ENCODE measurements at regions not wholly inside any gene's neighbourhood (a gene's known extent, or its start where the extent isn't known, plus 50 kb on each side); places are given as distances from the start of the nearest gene placed in this dataset.
"Not testable (repeated sequence)": the region's sequence is repeated elsewhere in the genome, so short reads cannot be mapped to it uniquely, and the experiment has no call there.

DNA sequence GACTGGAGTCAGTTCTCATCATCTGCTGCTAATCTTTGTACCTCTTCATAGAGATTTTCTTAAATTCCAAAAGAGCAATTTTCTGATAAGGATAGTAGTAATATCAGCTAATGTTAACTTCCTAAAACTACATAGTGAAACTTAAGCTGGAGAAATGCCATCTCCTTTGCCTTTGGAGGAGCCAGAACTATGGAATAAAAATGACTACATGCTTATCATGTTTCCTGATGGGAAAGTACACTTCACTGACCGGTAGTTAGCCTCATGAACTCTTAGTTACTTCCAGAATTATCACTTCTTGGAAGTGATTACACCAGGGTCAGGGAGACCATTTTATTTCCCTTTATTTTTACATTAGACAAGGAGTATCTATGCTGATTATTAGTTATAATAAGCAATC is 1222.1 kb upstream of the TMEM132C start:
- TF ChIP-seq, protein P1, sequence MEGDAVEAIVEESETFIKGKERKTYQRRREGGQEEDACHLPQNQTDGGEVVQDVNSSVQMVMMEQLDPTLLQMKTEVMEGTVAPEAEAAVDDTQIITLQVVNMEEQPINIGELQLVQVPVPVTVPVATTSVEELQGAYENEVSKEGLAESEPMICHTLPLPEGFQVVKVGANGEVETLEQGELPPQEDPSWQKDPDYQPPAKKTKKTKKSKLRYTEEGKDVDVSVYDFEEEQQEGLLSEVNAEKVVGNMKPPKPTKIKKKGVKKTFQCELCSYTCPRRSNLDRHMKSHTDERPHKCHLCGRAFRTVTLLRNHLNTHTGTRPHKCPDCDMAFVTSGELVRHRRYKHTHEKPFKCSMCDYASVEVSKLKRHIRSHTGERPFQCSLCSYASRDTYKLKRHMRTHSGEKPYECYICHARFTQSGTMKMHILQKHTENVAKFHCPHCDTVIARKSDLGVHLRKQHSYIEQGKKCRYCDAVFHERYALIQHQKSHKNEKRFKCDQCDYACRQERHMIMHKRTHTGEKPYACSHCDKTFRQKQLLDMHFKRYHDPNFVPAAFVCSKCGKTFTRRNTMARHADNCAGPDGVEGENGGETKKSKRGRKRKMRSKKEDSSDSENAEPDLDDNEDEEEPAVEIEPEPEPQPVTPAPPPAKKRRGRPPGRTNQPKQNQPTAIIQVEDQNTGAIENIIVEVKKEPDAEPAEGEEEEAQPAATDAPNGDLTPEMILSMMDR (conservative IDR thresholded peaks at IDR 0.05): no peak
- no peak for TF ChIP-seq ZFX (IDR thresholded peaks at IDR 0.05)
- H3K27ac ChIP-seq: no peak overlapping the region

DNA sequence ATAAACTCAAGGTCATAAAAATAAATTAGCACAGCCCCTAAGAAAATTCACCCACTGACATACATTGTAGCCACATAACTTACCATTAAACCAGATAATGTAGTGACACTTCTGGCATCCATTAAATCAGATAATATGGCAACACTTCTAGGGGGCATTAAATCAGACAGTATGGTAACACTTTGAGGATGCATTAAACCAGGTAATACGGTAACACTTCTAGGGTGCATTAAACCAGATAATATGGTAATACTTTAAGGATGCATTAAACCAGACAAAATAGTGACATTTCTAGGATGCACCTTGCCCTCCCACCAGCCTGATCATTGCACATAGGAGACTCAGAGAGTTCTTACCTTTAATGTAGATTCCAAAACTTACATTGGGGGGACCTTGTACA is 1220.5 kb upstream of the TMEM132C start:
- no peak overlapping the region for H3K27ac ChIP-seq
- no peak for TF ChIP-seq ZFX (IDR thresholded peaks at IDR 0.05)
- TF ChIP-seq, protein P1 (conservative IDR thresholded peaks at IDR 0.05): no peak

DNA sequence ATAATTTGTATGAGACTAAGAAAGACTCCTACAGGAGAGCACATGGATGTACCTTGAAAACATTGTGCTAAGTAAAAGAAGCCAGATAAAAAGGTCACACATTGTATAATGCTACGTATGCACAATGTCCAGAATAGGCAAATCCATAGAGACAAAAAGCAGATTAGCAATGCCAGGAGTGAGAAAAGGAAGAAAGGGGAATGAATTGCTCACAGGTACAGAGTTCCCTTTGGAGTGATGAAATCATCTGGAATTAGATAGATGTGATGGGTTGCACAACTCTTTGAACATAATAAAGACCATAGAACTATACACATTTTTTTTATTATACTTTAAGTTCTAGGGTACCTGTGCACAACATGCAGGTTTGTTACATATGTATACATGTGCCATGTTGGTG is 1218.9 kb upstream of the TMEM132C start:
- no peak for TF ChIP-seq ZFX (IDR thresholded peaks at IDR 0.05)
- TF ChIP-seq, protein P1 (conservative IDR thresholded peaks at IDR 0.05): no peak
- H3K27ac ChIP-seq: no peak overlapping the region

DNA sequence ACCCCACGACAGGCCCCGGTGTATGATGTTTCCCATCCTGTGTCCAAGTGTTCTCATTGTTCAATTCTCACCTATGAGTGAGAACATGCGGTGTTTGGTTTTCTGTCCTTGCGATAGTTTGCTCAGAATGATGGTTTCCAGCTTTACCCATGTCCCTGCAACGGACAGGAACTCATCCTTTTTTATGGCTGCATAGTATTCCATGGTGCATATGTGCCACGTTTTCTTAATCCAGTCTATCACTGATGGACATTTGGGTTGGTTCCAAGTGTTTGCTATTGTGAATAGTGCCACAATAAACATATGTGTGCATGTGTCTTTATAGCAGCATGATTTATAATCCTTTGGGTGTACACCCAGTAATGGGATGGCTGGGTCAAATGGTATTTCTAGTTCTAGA is 1218.4 kb upstream of the TMEM132C start:
- H3K27ac ChIP-seq: not testable (repeated sequence)

DNA sequence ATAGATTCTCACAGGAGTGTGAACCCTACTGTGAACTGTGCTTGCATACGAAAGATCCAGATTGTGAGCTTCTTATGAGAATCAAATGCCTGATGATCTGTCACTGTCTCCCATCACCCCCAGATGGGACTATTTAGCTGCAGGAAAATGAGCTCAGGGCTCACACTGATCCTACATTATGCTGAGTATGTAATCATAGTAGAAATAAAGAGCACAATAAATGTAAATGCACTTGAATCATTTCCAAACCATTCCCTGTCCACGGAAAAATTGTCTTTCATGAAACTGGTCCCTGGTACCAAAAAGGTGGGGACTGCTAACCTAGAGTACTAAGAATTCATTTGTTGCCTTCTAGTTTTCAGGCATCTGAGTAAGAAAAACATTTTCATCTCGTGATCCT is 1215.8 kb upstream of the TMEM132C start:
- H3K27ac ChIP-seq: no peak overlapping the region
- TF ChIP-seq, protein P1 (conservative IDR thresholded peaks at IDR 0.05): no peak

DNA sequence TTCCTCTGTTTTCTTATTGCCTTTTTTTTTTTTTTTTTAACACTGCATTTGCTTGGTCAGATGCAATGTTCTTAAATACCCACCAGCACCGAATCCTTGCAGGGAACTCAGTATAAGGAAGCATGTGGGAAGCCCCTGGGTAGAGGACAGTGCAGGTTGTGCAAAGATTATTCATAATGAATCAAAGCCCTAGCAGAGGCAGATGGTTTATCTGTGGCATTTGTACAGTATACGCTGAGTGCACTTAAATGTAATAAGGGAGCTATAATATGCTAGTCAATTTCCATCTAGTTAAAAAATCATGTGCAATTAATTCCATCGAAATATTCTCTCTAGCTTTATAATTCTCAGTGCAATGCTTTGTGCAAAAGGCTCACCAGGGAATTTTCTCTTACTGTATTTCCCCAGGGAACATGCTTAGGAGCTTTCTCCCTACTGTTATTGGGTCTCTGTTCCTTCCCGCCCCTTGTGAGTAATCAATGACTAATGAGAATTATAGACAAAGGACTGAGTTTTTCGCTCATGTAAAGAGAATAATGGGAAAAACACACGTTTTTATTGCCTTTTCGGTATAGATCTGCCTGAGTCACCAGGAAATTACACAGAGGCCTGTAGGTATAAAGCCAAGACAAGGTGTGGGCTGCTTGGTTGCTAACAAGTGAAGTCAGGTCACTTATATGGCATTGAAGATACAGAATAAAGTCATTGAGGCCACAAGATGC is 1214.3 kb upstream of the TMEM132C start:
- TF ChIP-seq ZFX (IDR thresholded peaks at IDR 0.05): no peak
- TF ChIP-seq, protein P1 (conservative IDR thresholded peaks at IDR 0.05): no peak

DNA sequence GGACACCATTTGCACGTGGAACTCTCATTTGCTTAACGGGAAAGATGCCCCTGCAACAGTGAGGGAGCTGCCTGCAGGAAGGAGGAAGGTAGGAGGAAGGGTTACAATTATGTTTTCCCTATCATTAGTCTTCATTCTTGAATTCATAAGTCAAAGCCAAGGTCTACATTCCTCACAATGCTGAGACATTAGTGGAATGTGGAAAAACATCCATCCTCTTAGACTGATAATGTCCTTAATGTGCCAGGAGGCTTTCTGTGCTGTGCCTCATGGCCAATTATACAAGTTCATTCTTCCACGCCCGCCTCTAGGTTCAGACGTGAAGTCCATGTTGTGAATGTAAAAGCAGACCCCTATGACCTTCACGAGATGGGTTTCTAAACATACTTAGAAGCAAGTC is 1212.4 kb upstream of the TMEM132C start:
- no peak overlapping the region for H3K27ac ChIP-seq
- TF ChIP-seq, protein P1 (conservative IDR thresholded peaks at IDR 0.05): no peak
- no peak for TF ChIP-seq ZFX (IDR thresholded peaks at IDR 0.05)

More for the DNA sequence above, 1214.3 kb upstream of the TMEM132C start:
- no peak overlapping the region for H3K27ac ChIP-seq

DNA sequence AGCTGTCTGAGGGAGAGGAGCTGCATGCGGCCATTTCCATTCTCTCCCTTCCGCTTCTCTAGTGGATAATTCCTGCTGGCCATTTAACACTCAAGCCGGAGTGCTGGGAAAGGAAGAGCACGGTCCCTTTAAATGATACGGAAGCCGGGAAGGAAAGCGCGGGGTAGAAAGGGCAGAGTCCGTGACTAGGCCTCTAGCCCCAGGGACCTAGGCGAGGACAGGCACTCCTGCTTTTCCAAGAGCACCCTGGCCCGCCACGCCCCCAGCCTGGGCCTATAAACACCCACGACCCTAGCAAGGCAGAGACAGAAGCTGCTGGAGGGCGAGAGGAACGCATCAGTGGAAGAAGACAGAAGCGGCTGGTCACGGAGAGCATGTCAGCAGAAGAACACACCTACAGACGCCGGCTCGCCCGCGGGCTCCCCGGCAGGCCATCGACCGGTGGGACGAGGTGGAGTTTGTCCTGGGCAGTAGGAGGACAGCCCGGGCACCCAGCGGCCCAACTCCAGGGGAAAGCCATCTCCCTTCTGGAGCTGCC is 1206.6 kb upstream of the TMEM132C start:
- peak overlapping the region; percentile 65 for H3K27ac ChIP-seq
- TF ChIP-seq, protein P1 (conservative IDR thresholded peaks at IDR 0.05): no peak
- peak; percentile 83 for TF ChIP-seq ZFX (IDR thresholded peaks at IDR 0.05)
